ENCODE measurements at regions not wholly inside any gene's neighbourhood (a gene's known extent, or its start where the extent isn't known, plus 50 kb on each side); places are given as distances from the start of the nearest gene placed in this dataset.

DNA sequence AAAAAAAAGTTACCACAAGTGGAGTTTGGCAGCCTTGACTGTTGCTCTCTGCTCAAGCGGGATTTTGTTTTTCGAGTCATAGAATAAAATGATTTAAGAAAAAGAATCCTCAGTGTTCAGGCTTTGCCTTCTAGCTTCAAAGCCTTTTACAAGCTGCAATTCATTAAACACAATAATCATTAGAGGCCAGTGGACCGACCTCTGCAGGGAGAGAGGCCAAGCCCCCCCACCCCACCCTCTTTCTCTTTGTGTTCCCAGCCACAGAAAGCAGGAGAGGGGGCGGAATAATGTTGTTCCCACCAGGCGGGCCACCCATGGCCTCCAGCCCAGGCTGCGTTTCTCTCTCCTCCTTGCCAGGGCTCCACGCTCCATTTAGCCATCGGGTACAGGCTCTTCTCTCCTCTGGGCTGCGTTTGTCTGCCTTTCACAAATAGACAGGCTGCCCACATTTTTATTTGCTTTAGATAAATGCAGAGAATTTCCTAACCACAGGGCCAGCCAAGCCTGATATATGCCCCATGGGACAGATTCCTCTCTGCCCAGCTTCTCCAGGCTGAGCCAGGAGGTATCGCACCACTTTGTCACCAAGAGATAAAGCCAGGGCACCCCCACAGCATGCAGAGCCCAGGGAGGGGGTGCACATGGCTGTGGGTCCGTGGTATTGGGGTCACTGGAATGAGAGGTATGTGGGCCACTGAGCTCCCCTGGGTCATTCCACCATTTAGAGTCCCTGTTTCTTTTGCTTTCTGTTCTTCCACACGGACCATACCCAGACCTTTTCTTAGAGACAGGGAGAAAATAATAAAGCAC, 318.8 kb downstream of the PIK3R1 start:
- TF ChIP-seq CBFB (CRISPR knock-in tag; IDR thresholded peaks at IDR 0.05): no peak
- no peak for TF ChIP-seq CTCF (IDR thresholded peaks at IDR 0.05 in 2 of 3, conservative IDR thresholded peaks at IDR 0.05 in 1 of 3; ENCODE audit: insufficient read depth in 2 of 3, low read depth in 1 of 3, low read length in 3 of 3)
- TF ChIP-seq RFX1 (IDR thresholded peaks at IDR 0.05): no peak
- no peak for TF ChIP-seq PHF21A (IDR thresholded peaks at IDR 0.05; ENCODE audit: borderline replicate concordance, low read depth)
- no peak for TF ChIP-seq BRD4 (IDR thresholded peaks at IDR 0.05)
- TF ChIP-seq, protein P1, sequence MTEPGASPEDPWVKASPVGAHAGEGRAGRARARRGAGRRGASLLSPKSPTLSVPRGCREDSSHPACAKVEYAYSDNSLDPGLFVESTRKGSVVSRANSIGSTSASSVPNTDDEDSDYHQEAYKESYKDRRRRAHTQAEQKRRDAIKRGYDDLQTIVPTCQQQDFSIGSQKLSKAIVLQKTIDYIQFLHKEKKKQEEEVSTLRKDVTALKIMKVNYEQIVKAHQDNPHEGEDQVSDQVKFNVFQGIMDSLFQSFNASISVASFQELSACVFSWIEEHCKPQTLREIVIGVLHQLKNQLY (CRISPR knock-in tag; conservative IDR thresholded peaks at IDR 0.05): no peak
- TF ChIP-seq POLR2A (conservative IDR thresholded peaks at IDR 0.05): no peak
- TF ChIP-seq TCF7L2 (IDR thresholded peaks at IDR 0.05; ENCODE audit: low read depth, low read length): no peak
- no peak for TF ChIP-seq SPI1 (IDR thresholded peaks at IDR 0.05; ENCODE audit: borderline replicate concordance, low read depth, low read length)
- no peak for TF ChIP-seq ZNF764 (CRISPR knock-in tag; IDR thresholded peaks at IDR 0.05; ENCODE audit: low read depth)
- TF ChIP-seq RAD51 (IDR thresholded peaks at IDR 0.05; ENCODE audit: borderline replicate concordance, low read depth): no peak

All from K562 (cell line).